WTC11 (cell line): ENCODE measurements at regions not wholly inside any gene's neighbourhood (a gene's known extent, or its start where the extent isn't known, plus 50 kb on each side); places are given as distances from the start of the nearest gene placed in this dataset.

Experiments used
- KAT7 ChIP-seq: sonication (generic); formaldehyde crosslinking; IDR thresholded peaks from 2 replicates; pipeline ENCODE4 v1.8.1; 2023; ENCODE audit warnings: missing genetic modification reagents, mild to moderate bottlenecking, borderline replicate concordance
- TF ChIP-seq, protein P1 (sequence below): fragments of 200-600 bp; IDR thresholded peaks from 2 replicates; pipeline ENCODE4 v1.8.0; 2022; ENCODE audit warnings: antibody characterized with exemption
- TF ChIP-seq, protein P2 (sequence below): sonication (generic); formaldehyde crosslinking; conservative IDR thresholded peaks from 2 replicates; pipeline ENCODE4 v1.8.1; 2022; ENCODE audit warnings: mild to moderate bottlenecking, missing genetic modification reagents
- TF ChIP-seq, protein P3 (sequence below): sonication (generic); formaldehyde crosslinking; IDR thresholded peaks from 2 replicates; pipeline ENCODE4 v1.8.1; 2023; ENCODE audit warnings: mild to moderate bottlenecking, missing genetic modification reagents

DNA sequence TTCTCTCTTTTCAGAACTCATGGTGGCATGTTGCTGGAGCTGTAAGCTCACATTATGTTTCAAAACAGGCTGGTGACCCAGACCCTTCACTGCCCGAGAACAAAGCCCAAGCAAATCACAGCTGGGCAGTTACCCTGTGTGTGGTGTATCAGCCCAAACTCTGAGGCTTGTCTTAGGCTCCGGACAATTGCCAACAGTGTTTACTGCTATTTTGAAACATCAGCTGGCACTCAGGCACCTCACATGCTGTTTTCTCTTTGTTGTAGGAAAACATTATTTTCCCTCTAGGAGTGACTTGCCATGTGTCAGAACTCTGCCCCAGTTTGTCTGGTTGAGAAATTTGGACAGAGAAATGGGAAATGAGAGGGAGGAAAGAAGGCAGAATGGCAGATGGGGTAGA, 237.6 kb upstream of the APCDD1 start:
- TF ChIP-seq, protein P1, sequence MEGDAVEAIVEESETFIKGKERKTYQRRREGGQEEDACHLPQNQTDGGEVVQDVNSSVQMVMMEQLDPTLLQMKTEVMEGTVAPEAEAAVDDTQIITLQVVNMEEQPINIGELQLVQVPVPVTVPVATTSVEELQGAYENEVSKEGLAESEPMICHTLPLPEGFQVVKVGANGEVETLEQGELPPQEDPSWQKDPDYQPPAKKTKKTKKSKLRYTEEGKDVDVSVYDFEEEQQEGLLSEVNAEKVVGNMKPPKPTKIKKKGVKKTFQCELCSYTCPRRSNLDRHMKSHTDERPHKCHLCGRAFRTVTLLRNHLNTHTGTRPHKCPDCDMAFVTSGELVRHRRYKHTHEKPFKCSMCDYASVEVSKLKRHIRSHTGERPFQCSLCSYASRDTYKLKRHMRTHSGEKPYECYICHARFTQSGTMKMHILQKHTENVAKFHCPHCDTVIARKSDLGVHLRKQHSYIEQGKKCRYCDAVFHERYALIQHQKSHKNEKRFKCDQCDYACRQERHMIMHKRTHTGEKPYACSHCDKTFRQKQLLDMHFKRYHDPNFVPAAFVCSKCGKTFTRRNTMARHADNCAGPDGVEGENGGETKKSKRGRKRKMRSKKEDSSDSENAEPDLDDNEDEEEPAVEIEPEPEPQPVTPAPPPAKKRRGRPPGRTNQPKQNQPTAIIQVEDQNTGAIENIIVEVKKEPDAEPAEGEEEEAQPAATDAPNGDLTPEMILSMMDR: no peak
- TF ChIP-seq, protein P2, sequence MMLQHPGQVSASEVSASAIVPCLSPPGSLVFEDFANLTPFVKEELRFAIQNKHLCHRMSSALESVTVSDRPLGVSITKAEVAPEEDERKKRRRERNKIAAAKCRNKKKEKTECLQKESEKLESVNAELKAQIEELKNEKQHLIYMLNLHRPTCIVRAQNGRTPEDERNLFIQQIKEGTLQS (CRISPR knock-in tag): no peak
- no peak for TF ChIP-seq KAT7 (CRISPR knock-in tag)
- TF ChIP-seq, protein P3, sequence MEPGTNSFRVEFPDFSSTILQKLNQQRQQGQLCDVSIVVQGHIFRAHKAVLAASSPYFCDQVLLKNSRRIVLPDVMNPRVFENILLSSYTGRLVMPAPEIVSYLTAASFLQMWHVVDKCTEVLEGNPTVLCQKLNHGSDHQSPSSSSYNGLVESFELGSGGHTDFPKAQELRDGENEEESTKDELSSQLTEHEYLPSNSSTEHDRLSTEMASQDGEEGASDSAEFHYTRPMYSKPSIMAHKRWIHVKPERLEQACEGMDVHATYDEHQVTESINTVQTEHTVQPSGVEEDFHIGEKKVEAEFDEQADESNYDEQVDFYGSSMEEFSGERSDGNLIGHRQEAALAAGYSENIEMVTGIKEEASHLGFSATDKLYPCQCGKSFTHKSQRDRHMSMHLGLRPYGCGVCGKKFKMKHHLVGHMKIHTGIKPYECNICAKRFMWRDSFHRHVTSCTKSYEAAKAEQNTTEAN (CRISPR knock-in tag): no peak
